ENCODE measurements at regions not wholly inside any gene's neighbourhood (a gene's known extent, or its start where the extent isn't known, plus 50 kb on each side); places are given as distances from the start of the nearest gene placed in this dataset.

DNA sequence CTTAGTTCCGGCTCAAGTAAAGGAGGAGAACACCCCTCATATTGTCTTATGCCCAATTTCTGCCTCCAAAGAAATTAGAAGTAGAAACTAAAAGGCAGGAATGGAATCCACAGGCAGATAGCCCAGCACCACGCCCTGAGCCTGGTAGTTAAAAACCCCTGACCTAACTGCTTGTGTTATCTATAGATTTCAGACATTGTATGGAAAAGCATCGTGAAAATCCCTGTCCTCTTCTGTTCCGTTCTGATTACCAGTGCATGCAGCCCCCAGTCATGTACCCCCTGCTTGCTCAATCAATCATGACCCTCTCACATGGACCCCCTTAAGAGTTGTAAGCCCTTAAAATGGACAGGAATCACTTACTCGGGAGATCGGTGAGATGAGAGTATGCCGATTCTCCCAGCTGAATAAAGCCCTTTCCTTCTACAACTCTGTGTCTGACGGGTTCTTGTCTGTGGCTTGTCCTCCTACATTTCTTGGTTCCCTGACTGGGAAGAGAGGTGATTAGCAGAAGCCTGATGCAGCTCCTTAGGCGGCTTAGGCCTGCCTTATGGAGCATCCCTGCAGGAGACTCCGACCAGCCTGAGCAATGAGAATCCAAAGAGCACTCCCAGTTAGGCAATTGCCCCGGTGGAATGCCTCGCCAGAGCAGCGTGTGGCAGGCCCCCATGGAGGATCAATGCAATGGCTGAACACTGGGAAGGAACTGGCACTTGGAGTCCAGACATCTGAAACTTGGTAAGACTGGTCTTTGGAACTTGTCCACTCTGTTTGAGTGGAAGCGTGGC is 362.6 kb upstream of the TCF4 start (continued):
- TF ChIP-seq, protein P1, sequence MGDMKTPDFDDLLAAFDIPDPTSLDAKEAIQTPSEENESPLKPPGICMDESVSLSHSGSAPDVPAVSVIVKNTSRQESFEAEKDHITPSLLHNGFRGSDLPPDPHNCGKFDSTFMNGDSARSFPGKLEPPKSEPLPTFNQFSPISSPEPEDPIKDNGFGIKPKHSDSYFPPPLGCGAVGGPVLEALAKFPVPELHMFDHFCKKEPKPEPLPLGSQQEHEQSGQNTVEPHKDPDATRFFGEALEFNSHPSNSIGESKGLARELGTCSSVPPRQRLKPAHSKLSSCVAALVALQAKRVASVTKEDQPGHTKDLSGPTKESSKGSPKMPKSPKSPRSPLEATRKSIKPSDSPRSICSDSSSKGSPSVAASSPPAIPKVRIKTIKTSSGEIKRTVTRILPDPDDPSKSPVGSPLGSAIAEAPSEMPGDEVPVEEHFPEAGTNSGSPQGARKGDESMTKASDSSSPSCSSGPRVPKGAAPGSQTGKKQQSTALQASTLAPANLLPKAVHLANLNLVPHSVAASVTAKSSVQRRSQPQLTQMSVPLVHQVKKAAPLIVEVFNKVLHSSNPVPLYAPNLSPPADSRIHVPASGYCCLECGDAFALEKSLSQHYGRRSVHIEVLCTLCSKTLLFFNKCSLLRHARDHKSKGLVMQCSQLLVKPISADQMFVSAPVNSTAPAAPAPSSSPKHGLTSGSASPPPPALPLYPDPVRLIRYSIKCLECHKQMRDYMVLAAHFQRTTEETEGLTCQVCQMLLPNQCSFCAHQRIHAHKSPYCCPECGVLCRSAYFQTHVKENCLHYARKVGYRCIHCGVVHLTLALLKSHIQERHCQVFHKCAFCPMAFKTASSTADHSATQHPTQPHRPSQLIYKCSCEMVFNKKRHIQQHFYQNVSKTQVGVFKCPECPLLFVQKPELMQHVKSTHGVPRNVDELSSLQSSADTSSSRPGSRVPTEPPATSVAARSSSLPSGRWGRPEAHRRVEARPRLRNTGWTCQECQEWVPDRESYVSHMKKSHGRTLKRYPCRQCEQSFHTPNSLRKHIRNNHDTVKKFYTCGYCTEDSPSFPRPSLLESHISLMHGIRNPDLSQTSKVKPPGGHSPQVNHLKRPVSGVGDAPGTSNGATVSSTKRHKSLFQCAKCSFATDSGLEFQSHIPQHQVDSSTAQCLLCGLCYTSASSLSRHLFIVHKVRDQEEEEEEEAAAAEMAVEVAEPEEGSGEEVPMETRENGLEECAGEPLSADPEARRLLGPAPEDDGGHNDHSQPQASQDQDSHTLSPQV (IDR thresholded peaks at IDR 0.05): no peak
- TF ChIP-seq SMAD5 (IDR thresholded peaks at IDR 0.05; ENCODE audit: low read depth) (no peak), BCL11A (IDR thresholded peaks at IDR 0.05; ENCODE audit: low read depth, low read length) (no peak), GABPA (IDR thresholded peaks at IDR 0.05; ENCODE audit: low read depth) (no peak), SP1 (IDR thresholded peaks at IDR 0.05; ENCODE audit: low read depth, low read length) (no peak), CBX5 (IDR thresholded peaks at IDR 0.05; ENCODE audit: low read depth) (no peak), NFIC (IDR thresholded peaks at IDR 0.05; ENCODE audit: low read depth, low read length) (no peak), EP300 (IDR thresholded peaks at IDR 0.05; ENCODE audit: borderline replicate concordance in 1 of 2, control insufficient read depth in 1 of 2, low read depth in 2 of 2, low read length in 2 of 2) (no peak)
- TF ChIP-seq, protein P2, sequence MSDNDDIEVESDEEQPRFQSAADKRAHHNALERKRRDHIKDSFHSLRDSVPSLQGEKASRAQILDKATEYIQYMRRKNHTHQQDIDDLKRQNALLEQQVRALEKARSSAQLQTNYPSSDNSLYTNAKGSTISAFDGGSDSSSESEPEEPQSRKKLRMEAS (IDR thresholded peaks at IDR 0.05; ENCODE audit: low read depth, low read length): no peak
- TF ChIP-seq, protein P3, sequence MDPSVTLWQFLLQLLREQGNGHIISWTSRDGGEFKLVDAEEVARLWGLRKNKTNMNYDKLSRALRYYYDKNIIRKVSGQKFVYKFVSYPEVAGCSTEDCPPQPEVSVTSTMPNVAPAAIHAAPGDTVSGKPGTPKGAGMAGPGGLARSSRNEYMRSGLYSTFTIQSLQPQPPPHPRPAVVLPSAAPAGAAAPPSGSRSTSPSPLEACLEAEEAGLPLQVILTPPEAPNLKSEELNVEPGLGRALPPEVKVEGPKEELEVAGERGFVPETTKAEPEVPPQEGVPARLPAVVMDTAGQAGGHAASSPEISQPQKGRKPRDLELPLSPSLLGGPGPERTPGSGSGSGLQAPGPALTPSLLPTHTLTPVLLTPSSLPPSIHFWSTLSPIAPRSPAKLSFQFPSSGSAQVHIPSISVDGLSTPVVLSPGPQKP (IDR thresholded peaks at IDR 0.05; ENCODE audit: low read depth, low read length): no peak
